ENCODE measurements at regions not wholly inside any gene's neighbourhood (a gene's known extent, or its start where the extent isn't known, plus 50 kb on each side); places are given as distances from the start of the nearest gene placed in this dataset.

DNA sequence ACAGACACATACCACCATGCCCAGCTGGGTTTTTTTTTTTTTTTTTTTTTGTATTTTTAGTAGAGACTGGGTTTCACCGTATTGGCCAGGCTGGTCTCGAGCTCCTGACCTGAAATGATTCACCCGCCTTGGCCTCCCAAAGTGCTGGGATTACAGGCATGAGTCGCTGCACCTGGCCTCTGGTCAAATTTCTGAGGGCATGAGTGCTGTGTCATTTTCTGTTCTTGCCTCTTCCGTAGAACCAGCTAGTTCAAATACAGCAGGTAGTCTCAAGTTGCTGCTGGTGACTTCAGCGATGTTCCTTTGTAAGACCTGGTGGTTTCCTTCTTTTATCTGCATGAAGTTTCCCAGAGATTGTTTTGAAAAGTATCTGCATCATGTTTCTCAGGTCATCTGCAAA is 134.8 kb upstream of the SHH start:
- TF ChIP-seq YY1 (IDR thresholded peaks at IDR 0.05; ENCODE audit: insufficient read depth, insufficient read length), result no peak
- no peak for TF ChIP-seq ZNF274 (IDR thresholded peaks at IDR 0.05; ENCODE audit: low read depth, low read length)
- TF ChIP-seq SUZ12 (IDR thresholded peaks at IDR 0.05; ENCODE audit: extremely low read depth, insufficient read depth, insufficient read length), result no peak
